Common myeloid progenitor, CD34-positive (primary cell): ENCODE measurements at regions not wholly inside any gene's neighbourhood (a gene's known extent, or its start where the extent isn't known, plus 50 kb on each side); places are given as distances from the start of the nearest gene placed in this dataset.

Experiments
- CTCF ChIA-PET: fragments of 350-600 bp; sonication (Branson Sonifier 250); formaldehyde crosslinking; loops from one replicate; lab custom pipeline; 2021; ENCODE audit warnings: antibody characterized with exemption; lab: Charles Lee
- POLR2A ChIA-PET: fragments of 350-600 bp; sonication (Branson Sonifier 250); formaldehyde crosslinking; loops from one replicate; lab custom pipeline; 2021; ENCODE audit warnings: antibody characterized with exemption; lab: Charles Lee
- DNase-seq, 3 donors: peaks; one replicate each; pipeline versions ENCODE4 v3.0.0 to v3.0.0-alpha.2; 2013
- H3K27ac ChIP-seq, 2 experiments: 1 replicate in 1 of 2; 2 replicates in 1 of 2; pipeline ENCODE4 v1.7.0; 2013; ENCODE audit warnings: inconsistent platforms in 2 of 2, low read length in 2 of 2, mild to moderate bottlenecking in 2 of 2, low read depth in 1 of 2, moderate library complexity in 1 of 2; ENCODE audit not compliant: severe bottlenecking in 2 of 2, insufficient read depth in 1 of 2, poor library complexity in 1 of 2
- H3K27me3 ChIP-seq, 5 experiments: replicated peaks in 2 of 5; 1 replicate in 3 of 5; 2 replicates in 2 of 5; pipeline versions ENCODE4 v1.6.1 to v1.7.0; 2013; ENCODE audit warnings: low read length in 4 of 5, mild to moderate bottlenecking in 2 of 5, moderate library complexity in 2 of 5, inconsistent platforms in 1 of 5; ENCODE audit not compliant: insufficient read depth in 5 of 5, control insufficient read depth in 4 of 5
- H3K36me3 ChIP-seq, 4 experiments: 1 replicate in 2 of 4; 2 replicates in 2 of 4; pipeline versions ENCODE4 v1.6.1 to v1.7.0; 2013; ENCODE audit warnings: low read length in 3 of 4, control low read depth in 1 of 4, mild to moderate bottlenecking in 1 of 4; ENCODE audit not compliant: control insufficient read depth in 4 of 4, insufficient read depth in 4 of 4
- H3K4me1 ChIP-seq, 4 experiments: 1 replicate in 3 of 4; 2 replicates in 1 of 4; pipeline versions ENCODE4 v1.6.1 to v1.7.1; 2013; ENCODE audit warnings: low read length in 3 of 4, mild to moderate bottlenecking in 3 of 4, control low read depth in 1 of 4, inconsistent platforms in 1 of 4, moderate library complexity in 1 of 4; ENCODE audit not compliant: control insufficient read depth in 4 of 4, insufficient read depth in 4 of 4; ENCODE audit errors: control extremely low read depth in 1 of 4
- H3K4me3 ChIP-seq, 7 experiments: 1 replicate in 4 of 7; 2 replicates in 3 of 7; pipeline versions ENCODE4 v1.5.1 to v1.7.0; 2013; ENCODE audit warnings: mild to moderate bottlenecking in 7 of 7, low read length in 6 of 7, moderate library complexity in 6 of 7, inconsistent platforms in 2 of 7, low read depth in 2 of 7, control low read depth in 1 of 7; ENCODE audit not compliant: insufficient read depth in 4 of 7, control insufficient read depth in 1 of 7; ENCODE audit errors: extremely low read depth in 1 of 7
- H3K9me3 ChIP-seq, 5 experiments: 1 replicate in 4 of 5; 2 replicates in 1 of 5; pipeline versions ENCODE4 v1.6.1 to v1.7.1; 2013; ENCODE audit warnings: low read length in 4 of 5, mild to moderate bottlenecking in 2 of 5, inconsistent platforms in 1 of 5, low read depth in 1 of 5, moderate library complexity in 1 of 5; ENCODE audit not compliant: control insufficient read depth in 4 of 5, insufficient read depth in 2 of 5; ENCODE audit errors: control extremely low read depth in 1 of 5
- WGBS: methylation state at CpG from one replicate; pipeline ENCODE4 v1.1.5; 2013; ENCODE audit not compliant: insufficient coverage; 5-methylcytosine and 5-hydroxymethylcytosine counted together

DNA sequence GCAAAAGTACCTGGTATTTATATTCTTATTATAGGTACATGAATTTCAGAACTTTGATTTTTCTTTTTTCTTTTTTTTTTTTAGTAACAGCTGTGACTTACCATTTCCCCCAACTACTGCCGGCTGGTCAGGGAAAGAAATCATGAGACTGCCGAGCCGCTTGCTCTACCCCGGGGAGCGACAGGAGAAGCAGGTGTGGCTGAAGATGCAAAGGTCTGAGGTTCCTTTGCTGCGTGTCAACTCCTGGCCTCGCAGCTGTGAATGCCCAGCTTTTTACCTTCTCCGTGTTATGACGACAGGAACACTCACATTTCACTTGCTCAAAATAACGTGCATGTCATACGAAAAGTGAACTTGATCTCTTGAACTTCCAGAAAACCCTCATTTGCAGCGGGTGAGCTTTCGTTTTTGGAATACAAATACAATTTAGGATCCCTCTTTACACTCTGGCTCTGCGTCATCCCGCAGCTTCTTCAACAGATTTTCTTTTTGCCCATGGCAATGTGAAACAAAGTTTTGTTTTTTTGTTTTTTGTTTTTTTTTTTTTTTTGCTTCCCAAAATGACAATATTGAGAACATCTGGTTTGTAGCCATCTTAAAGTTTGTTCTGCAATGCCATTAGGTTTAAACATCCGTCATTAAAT lies 117.9 kb downstream of the EFNB2 start:
- POLR2A ChIA-PET, result no interaction called here
- no peaks in the 10 kb centered on the region for H3K9me3 ChIP-seq
- peaks cover 0 to 5% (median 0%) of the 10 kb centered on the region in 4 experiments for H3K4me1 ChIP-seq
- H3K27me3 ChIP-seq, result peaks cover 0 to 7% (median 7%) of the 10 kb centered on the region in 5 experiments
- H3K27ac ChIP-seq, result no peak overlapping the region
- peak overlapping the region in 4 of 7 experiments; percentile 23 to 61 (median 40) for H3K4me3 ChIP-seq
- no peaks in the 10 kb centered on the region for H3K36me3 ChIP-seq
- WGBS, result 48% methylated on average over 8 of the region's 16 CpGs
- CTCF ChIA-PET, result no interaction called here
- peak in 2 of 3 donors; percentile 6 to 17 for DNase-seq

- no peaks in the 10 kb centered on the region for H3K36me3 ChIP-seq
- H3K4me1 ChIP-seq, result peaks cover 0 to 5% (median 0%) of the 10 kb centered on the region in 4 experiments
- no peak overlapping the region for H3K4me3 ChIP-seq
- ChIA-PET CTCF (interaction anchor here (1.1 kb wide), 1 partner anchor 14 kb away, joined by 3 read pairs; no protein-coding TSS in a partner anchor), POLR2A (no interaction called here)
- H3K27me3 ChIP-seq, result peaks cover 0 to 7% (median 7%) of the 10 kb centered on the region in 5 experiments
- no peaks in the 10 kb centered on the region for H3K9me3 ChIP-seq
- no peak for DNase-seq
- no peak overlapping the region for H3K27ac ChIP-seq
- no CpG with 5 or more reads among the region's 3 CpGs for WGBS
Measured at GRCh38 chr13:106416645-106417044, 118.8 kb downstream of the EFNB2 start.

GRCh38 chr13:106415971-106416370 lies 119.5 kb downstream of the EFNB2 start:
- ChIA-PET POLR2A (no interaction called here), CTCF (interaction anchor here (1.1 kb wide), 1 partner anchor 13 kb away, joined by 3 read pairs; no protein-coding TSS in a partner anchor)
- WGBS, result no CpG with 5 or more reads among the region's 1 CpG
- peaks cover 0 to 7% (median 7%) of the 10 kb centered on the region in 5 experiments for H3K27me3 ChIP-seq
- no peaks in the 10 kb centered on the region for H3K36me3 ChIP-seq
- H3K27ac ChIP-seq, result no peak overlapping the region
- no peak for DNase-seq
- H3K4me1 ChIP-seq, result peaks cover 0 to 5% (median 0%) of the 10 kb centered on the region in 4 experiments
- H3K4me3 ChIP-seq, result no peak overlapping the region
- H3K9me3 ChIP-seq, result no peaks in the 10 kb centered on the region

- Histone ChIP-seq H3K36me3 (no peaks in the 10 kb centered on the region), H3K4me1 (peaks cover 0 to 6% (median under 1%) of the 10 kb centered on the region in 4 experiments), H3K27me3 (peaks cover 0 to 7% (median 7%) of the 10 kb centered on the region in 5 experiments), H3K4me3 (no peak overlapping the region), H3K27ac (no peak overlapping the region), H3K9me3 (no peaks in the 10 kb centered on the region)
- no CpG with 5 or more reads among the region's 4 CpGs for WGBS
- no peak for DNase-seq
- CTCF ChIA-PET, result interaction anchor here (0.7 kb wide), 1 partner anchor 10 kb away, joined by 3 read pairs; no protein-coding TSS in a partner anchor
- POLR2A ChIA-PET, result interaction anchor here (0.6 kb wide), 1 partner anchor 712 kb away, joined by 3 read pairs; no protein-coding TSS in a partner anchor
Measured at GRCh38 chr13:106415442-106415841, 120.0 kb downstream of the EFNB2 start.

- H3K4me3 ChIP-seq, result no peak overlapping the region
- WGBS, result 56% methylated on average over 5 of the region's 8 CpGs
- H3K9me3 ChIP-seq, result no peaks in the 10 kb centered on the region
- peaks cover 0 to 7% (median 5%) of the 10 kb centered on the region in 4 experiments for H3K4me1 ChIP-seq
- peak in 2 of 3 donors; percentile 6 to 13 for DNase-seq
- H3K27me3 ChIP-seq, result no peaks in the 10 kb centered on the region
- no peaks in the 10 kb centered on the region for H3K36me3 ChIP-seq
- ChIA-PET CTCF (interaction anchor here (0.6 to 1.0 kb wide), 2 partner anchors 21 to 96 kb away, joined by 3 to 4 read pairs; no protein-coding TSS in a partner anchor), POLR2A (no interaction called here)
- no peak overlapping the region for H3K27ac ChIP-seq
Measured at GRCh38 chr13:106407338-106407737, 128.1 kb downstream of the EFNB2 start.

DNA sequence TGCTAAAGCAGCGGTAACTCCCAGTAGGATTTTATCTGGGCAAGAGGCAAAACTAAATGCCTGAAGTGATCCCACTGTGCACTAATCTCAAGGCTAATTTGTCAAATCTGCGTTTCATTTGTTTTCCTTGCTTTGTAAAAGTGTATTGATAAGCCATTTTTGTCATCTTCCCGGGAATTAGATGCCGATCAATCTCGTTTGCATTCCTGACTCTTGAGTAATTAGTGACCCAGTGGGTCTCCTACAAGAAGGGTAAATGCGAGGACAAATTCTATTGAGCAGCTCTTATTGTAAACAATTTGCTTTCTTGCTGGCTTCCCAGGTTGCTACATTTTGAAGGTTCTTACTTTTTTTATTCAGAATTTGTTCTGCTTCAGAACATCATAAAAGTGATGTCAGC lies 129.7 kb downstream of the EFNB2 start:
- Histone ChIP-seq H3K9me3 (no peaks in the 10 kb centered on the region), H3K4me3 (no peak overlapping the region), H3K4me1 (peaks cover 0 to 7% (median 5%) of the 10 kb centered on the region in 4 experiments), H3K36me3 (no peaks in the 10 kb centered on the region), H3K27ac (no peak overlapping the region), H3K27me3 (peaks cover 0 to 1% (median 0%) of the 10 kb centered on the region in 5 experiments)
- ChIA-PET CTCF (no interaction called here), POLR2A (no interaction called here)
- no peak for DNase-seq
- WGBS, result 96% methylated on average over 6 of the region's 6 CpGs

GRCh38 chr13:106403280-106403679 lies 132.2 kb downstream of the EFNB2 start:
- H3K36me3 ChIP-seq, result no peaks in the 10 kb centered on the region
- CTCF ChIA-PET, result interaction anchor here (1.2 kb wide), 1 partner anchor 13 kb away, joined by 3 read pairs; no protein-coding TSS in a partner anchor
- H3K9me3 ChIP-seq, result no peaks in the 10 kb centered on the region
- 93% methylated on average over 4 of the region's 4 CpGs for WGBS
- DNase-seq, result no peak
- peaks cover 0 to 4% (median 1%) of the 10 kb centered on the region in 4 experiments for H3K4me1 ChIP-seq
- H3K27ac ChIP-seq, result no peak overlapping the region
- POLR2A ChIA-PET, result no interaction called here
- no peak overlapping the region for H3K4me3 ChIP-seq
- H3K27me3 ChIP-seq, result peaks cover 0 to 3% (median 0%) of the 10 kb centered on the region in 5 experiments
